K562 (cell line): ENCODE measurements at regions not wholly inside any gene's neighbourhood (a gene's known extent, or its start where the extent isn't known, plus 50 kb on each side); places are given as distances from the start of the nearest gene placed in this dataset.

Source experiments
- ATAC-seq: fragments of 200-7000 bp; cut with Tn5 transposase; 3 replicates; pipeline ENCODE4 v1.9.1; 2020; ENCODE audit warnings: moderate library complexity
- BruUV-seq: library from RNA; stranded (reverse); fragments of 400-500 nt; replicated peaks from 2 replicates; lab custom pipeline; 2021; lab: Mats Ljungman, UMichigan
- CTCF ChIA-PET: fragments of 300-600 bp; formaldehyde crosslinking; extraction: SDS; loops from one replicate; lab custom pipeline; 2021; ENCODE audit warnings: low intra/inter-chr PET ratio; lab: Yijun Ruan, JAX
- POLR2A ChIA-PET: fragments of 300-600, 350-650 bp; sonication (Branson Sonifier 250); formaldehyde crosslinking; extraction: SDS; loops from one replicate; lab custom pipeline; 2021; ENCODE audit warnings: antibody characterized with exemption, inconsistent platforms; lab: Yijun Ruan, JAX
- DNase-seq, 4 experiments: peaks; one replicate each; pipeline versions ENCODE4 v3.0.0 to v3.0.0-alpha.2; 2011 to 2018; ENCODE audit warnings: low spot score in 3 of 4, mixed read lengths in 3 of 4; ENCODE audit errors: extremely low read depth in 1 of 4
- FAIRE-seq: peaks from 2 replicates; lab custom pipeline; 2011; peaks lifted over from hg19 to GRCh38; lab: Jason Lieb, UNC
- H2AFZ ChIP-seq: 2 replicates; pipeline ENCODE4 v1.6.0; 2011; ENCODE audit warnings: low read depth, low read length, control low read depth, inconsistent platforms
- H3K27ac ChIP-seq: fragments of 200-600 bp; 3 replicates; pipeline ENCODE4 v1.8.0; 2011; ENCODE audit warnings: low read depth, mild to moderate bottlenecking, control low read depth, inconsistent platforms, low read length, moderate library complexity, mixed read lengths; ENCODE audit errors: extremely low read depth
- H3K27me3 ChIP-seq, 2 experiments: fragments of 300-600 bp in 1 of 2; 2 replicates in 1 of 2; 3 replicates in 1 of 2; pipeline versions ENCODE4 v1.6.0 to v1.8.0; 2011; ENCODE audit warnings: inconsistent platforms in 2 of 2, low read length in 2 of 2, mild to moderate bottlenecking in 1 of 2, mixed read lengths in 1 of 2, moderate library complexity in 1 of 2; ENCODE audit not compliant: control insufficient read depth in 2 of 2, insufficient read depth in 2 of 2
- H3K36me3 ChIP-seq: fragments of 300-600 bp; 3 replicates; pipeline ENCODE4 v1.8.0; 2011; ENCODE audit warnings: mild to moderate bottlenecking, low read length, inconsistent platforms; ENCODE audit not compliant: control insufficient read depth, insufficient read depth
- H3K4me1 ChIP-seq, 2 experiments: fragments of 200-600 bp in 1 of 2; replicated peaks in 1 of 2; 2 replicates in 1 of 2; 3 replicates in 1 of 2; pipeline versions ENCODE4 v1.5.1 to v1.8.0; 2011; ENCODE audit warnings: inconsistent platforms in 2 of 2, low read length in 2 of 2, mild to moderate bottlenecking in 1 of 2, mixed read lengths in 1 of 2, moderate library complexity in 1 of 2; ENCODE audit not compliant: control insufficient read depth in 2 of 2, insufficient read depth in 2 of 2
- H3K4me2 ChIP-seq: 2 replicates; pipeline ENCODE4 v1.6.1; 2011; ENCODE audit warnings: low read length, control low read depth, inconsistent platforms, mixed read lengths; ENCODE audit not compliant: insufficient read depth
- H3K4me3 ChIP-seq: fragments of 200-600 bp; sonication (generic), shearing (Covaris generic); 2 replicates; pipeline ENCODE4 v1.5.1; 2016; ENCODE audit warnings: control low read depth, inconsistent platforms
- H3K79me2 ChIP-seq: fragments of 200-600 bp; 3 replicates; pipeline ENCODE4 v1.8.0; 2011; ENCODE audit warnings: low read length, inconsistent platforms; ENCODE audit not compliant: control insufficient read depth, insufficient read depth
- H3K9ac ChIP-seq, 2 experiments: 2 replicates each; pipeline versions ENCODE4 v1.6.0 to v1.6.1; 2011; ENCODE audit warnings: low read depth in 2 of 2, low read length in 2 of 2, control low read depth in 1 of 2, inconsistent platforms in 1 of 2, mild to moderate bottlenecking in 1 of 2, mixed read lengths in 1 of 2; ENCODE audit not compliant: insufficient read depth in 1 of 2
- H3K9me1 ChIP-seq: one replicate; pipeline ENCODE4 v1.6.0; 2011; ENCODE audit warnings: inconsistent platforms, mild to moderate bottlenecking, low read length, moderate library complexity; ENCODE audit not compliant: control insufficient read depth, insufficient read depth
- H3K9me3 ChIP-seq: replicated peaks from 2 replicates; pipeline ENCODE4 v1.5.1; 2011; ENCODE audit warnings: low read depth, low read length, inconsistent platforms; ENCODE audit not compliant: control insufficient read depth, insufficient read depth
- H4K20me1 ChIP-seq: replicated peaks from 2 replicates; pipeline ENCODE4 v1.6.1; 2011; ENCODE audit warnings: low read length, inconsistent platforms, mixed read lengths; ENCODE audit not compliant: control insufficient read depth, insufficient read depth
- ELK1 ChIP-seq: sonication (generic); formaldehyde crosslinking; IDR thresholded peaks from 2 replicates; pipeline ENCODE4 v1.8.1; 2022; ENCODE audit warnings: missing genetic modification reagents
- RAD51 ChIP-seq: fragments of 450-650 bp; IDR thresholded peaks from 2 replicates; pipeline ENCODE4 v1.7.1; 2016; ENCODE audit warnings: low read depth, mild to moderate bottlenecking, borderline replicate concordance
- TFE3 ChIP-seq: fragments of 450-650 bp; formaldehyde crosslinking; IDR thresholded peaks from 2 replicates; pipeline ENCODE4 v1.4.0; 2020; ENCODE audit warnings: mild to moderate bottlenecking, mixed read lengths
- ZNF639 ChIP-seq, 2 experiments: fragments of 200-800 bp in 1 of 2; sonication (Bioruptor generic) in 1 of 2; sonication (generic) in 1 of 2; formaldehyde crosslinking in 1 of 2; IDR thresholded peaks in 1 of 2; conservative IDR thresholded peaks in 1 of 2; 2 replicates each; pipeline versions ENCODE4 v1.5.0 to v1.6.1; 2016 to 2020; ENCODE audit warnings: missing compliant biosample characterization in 1 of 2, missing genetic modification characterization in 1 of 2, missing genetic modification reagents in 1 of 2
- WGBS: fragments of 100-300 bp; shearing (Covaris generic); methylation state at CpG from one replicate; pipeline ENCODE4 v1.1.6; 2016; ENCODE audit warnings: low coverage, mixed read lengths; ENCODE audit not compliant: insufficient coverage; ENCODE audit errors: missing lambda C conversion rate; 5-methylcytosine and 5-hydroxymethylcytosine counted together
- in situ Hi-C: fragments of 300-500 bp; cut with MboI; formaldehyde crosslinking; loops from 4 replicates; pipeline ENCODE4 v1.15.0; 2018; ENCODE audit warnings: inconsistent platforms, mixed read lengths
- intact Hi-C: fragments of 100-400 bp; cut with micrococcal nuclease; formaldehyde crosslinking; loops from 2 replicates; pipeline ENCODE4 v1.14.2; 2022

GRCh38 chr6:71698702-71699101 lies 187.6 kb upstream of the RIMS1 start:
- ChIA-PET CTCF (no interaction called here), POLR2A (no interaction called here)
- Histone ChIP-seq H3K9ac (no peak overlapping the region), H2AFZ (no peak overlapping the region), H3K79me2 (no peaks in the 10 kb centered on the region), H4K20me1 (no peaks in the 10 kb centered on the region), H3K9me1 (no peaks in the 10 kb centered on the region), H3K4me1 (no peaks in the 10 kb centered on the region), H3K4me3 (no peak overlapping the region), H3K27ac (no peak overlapping the region), H3K9me3 (no peaks in the 10 kb centered on the region), H3K4me2 (no peak overlapping the region), H3K27me3 (no peaks in the 10 kb centered on the region), H3K36me3 (no peaks in the 10 kb centered on the region)
- no TSS peak for BruUV-seq
- TF ChIP-seq TFE3 (peak; percentile 90), ELK1 (CRISPR knock-in tag) (no peak), RAD51 (peak; percentile 59), ZNF639 (CRISPR knock-in tag; conservative IDR thresholded peaks at IDR 0.05 in 1 of 2, IDR thresholded peaks at IDR 0.05 in 1 of 2) (no peak)
- FAIRE-seq (no peak), ATAC-seq (no peak), DNase-seq (no peak)
- intact Hi-C loops (no loop called here), in situ Hi-C loops (no loop called here)
- WGBS: 0% methylated on average over 2 of the region's 2 CpGs
